Keratinocyte (primary cell): ENCODE measurements at regions not wholly inside any gene's neighbourhood (a gene's known extent, or its start where the extent isn't known, plus 50 kb on each side); places are given as distances from the start of the nearest gene placed in this dataset.

Experiments used
- DNase-seq: peaks from one replicate; pipeline ENCODE4 v3.0.0-alpha.2; 2011; ENCODE audit warnings: low read depth, missing footprints, low spot score
- FAIRE-seq: peaks from 2 replicates; lab custom pipeline; 2011; peaks lifted over from hg19 to GRCh38; lab: Jason Lieb, UNC
- H2AFZ ChIP-seq: 2 replicates; pipeline ENCODE4 v1.6.0; 2012; ENCODE audit warnings: low read length, control low read depth, inconsistent platforms; ENCODE audit not compliant: control insufficient read depth
- H3K27ac ChIP-seq: 2 replicates; pipeline ENCODE4 v1.5.1; 2011; ENCODE audit warnings: low read length; ENCODE audit not compliant: control insufficient read depth, insufficient read depth
- H3K27me3 ChIP-seq: 3 replicates; pipeline ENCODE4 v1.6.0; 2011; ENCODE audit warnings: low read length; ENCODE audit not compliant: control insufficient read depth, insufficient read depth; ENCODE audit errors: extremely low read depth
- H3K36me3 ChIP-seq, 2 experiments: 2 replicates in 1 of 2; 3 replicates in 1 of 2; pipeline ENCODE4 v1.5.1; 2011; ENCODE audit warnings: low read length in 2 of 2, mild to moderate bottlenecking in 1 of 2; ENCODE audit not compliant: control insufficient read depth in 2 of 2, insufficient read depth in 2 of 2; ENCODE audit errors: extremely low read depth in 1 of 2
- H3K4me1 ChIP-seq: 3 replicates; pipeline ENCODE4 v1.5.1; 2011; ENCODE audit warnings: low read length; ENCODE audit not compliant: control insufficient read depth, insufficient read depth; ENCODE audit errors: extremely low read depth
- H3K4me2 ChIP-seq: 3 replicates; pipeline ENCODE4 v1.6.0; 2011; ENCODE audit warnings: low read depth, low read length; ENCODE audit not compliant: control insufficient read depth, insufficient read depth; ENCODE audit errors: extremely low read depth
- H3K4me3 ChIP-seq, 3 experiments: fragments of 200-600 bp in 1 of 3; sonication (generic) in 1 of 3; 2 replicates in 2 of 3; 3 replicates in 1 of 3; pipeline ENCODE4 v1.5.1; 2011 to 2016; ENCODE audit warnings: low read length in 3 of 3, mild to moderate bottlenecking in 3 of 3, control low read depth in 2 of 3, inconsistent platforms in 1 of 3, low read depth in 1 of 3, mixed read lengths in 1 of 3, mixed run types in 1 of 3, moderate library complexity in 1 of 3; ENCODE audit not compliant: control insufficient read depth in 2 of 3, insufficient read depth in 2 of 3; ENCODE audit errors: extremely low read depth in 1 of 3
- H3K79me2 ChIP-seq: 2 replicates; pipeline ENCODE4 v1.6.0; 2012; ENCODE audit warnings: low read length; ENCODE audit not compliant: control insufficient read depth, insufficient read depth
- H3K9ac ChIP-seq: 3 replicates; pipeline ENCODE4 v1.6.0; 2011; ENCODE audit warnings: low read length; ENCODE audit not compliant: control insufficient read depth, insufficient read depth; ENCODE audit errors: extremely low read depth
- H3K9me1 ChIP-seq: 3 replicates; pipeline ENCODE4 v1.6.0; 2011; ENCODE audit warnings: low read length; ENCODE audit not compliant: control insufficient read depth, insufficient read depth; ENCODE audit errors: extremely low read depth
- H3K9me3 ChIP-seq: 2 replicates; pipeline ENCODE4 v1.5.1; 2012; ENCODE audit warnings: low read depth, low read length; ENCODE audit not compliant: control insufficient read depth
- H4K20me1 ChIP-seq: 3 replicates; pipeline ENCODE4 v1.6.0; 2011; ENCODE audit warnings: low read length; ENCODE audit not compliant: control insufficient read depth, insufficient read depth; ENCODE audit errors: extremely low read depth
- CTCF ChIP-seq, 3 experiments: IDR thresholded peaks in 1 of 3; conservative IDR thresholded peaks in 1 of 3; optimal IDR thresholded peaks in 1 of 3; 2 replicates in 2 of 3; 3 replicates in 1 of 3; pipeline versions ENCODE3 to v1.5.1; 2011; ENCODE audit warnings: low read length in 3 of 3, mild to moderate bottlenecking in 3 of 3, moderate library complexity in 2 of 3, control low read depth in 1 of 3, inconsistent platforms in 1 of 3; ENCODE audit not compliant: insufficient read depth in 2 of 3; ENCODE audit errors: extremely low read depth in 1 of 3
- EZH2 ChIP-seq: IDR thresholded peaks from one replicate; pipeline ENCODE4 v1.6.1; 2012; ENCODE audit warnings: inconsistent platforms, mild to moderate bottlenecking, low read length, moderate library complexity
- dilution Hi-C: fragments of 300-500 bp; cut with MboI; formaldehyde crosslinking; loops from one replicate; pipeline ENCODE4 v1.7.0; 2020; ENCODE audit warnings: low sequenced_read_pairs; ENCODE audit not compliant: extremely low pct_ligation_motif_present

GRCh38 chr4:161320377-161320776 lies 843.4 kb downstream of the FSTL5 start:
- H3K9me3 ChIP-seq = no peaks in the 10 kb centered on the region
- H4K20me1 ChIP-seq = no peaks in the 10 kb centered on the region
- H3K4me2 ChIP-seq = no peak overlapping the region
- FAIRE-seq (no peak), DNase-seq (no peak)
- no peak overlapping the region for H3K4me3 ChIP-seq
- no peaks in the 10 kb centered on the region for H3K36me3 ChIP-seq
- H3K9me1 ChIP-seq = no peaks in the 10 kb centered on the region
- no peak overlapping the region for H3K27ac ChIP-seq
- no peak overlapping the region for H3K9ac ChIP-seq
- peak in 2 of 3 experiments; percentile 10 to 27 for TF ChIP-seq CTCF (optimal IDR thresholded peaks at IDR 0.05 in 1 of 3, IDR thresholded peaks at IDR 0.05 in 1 of 3, conservative IDR thresholded peaks at IDR 0.05 in 1 of 3; ENCODE audit: extremely low read depth in 1 of 3, insufficient read depth in 2 of 3, low read length in 3 of 3)
- no peak for TF ChIP-seq EZH2
- no peak overlapping the region for H2AFZ ChIP-seq
- no peaks in the 10 kb centered on the region for H3K4me1 ChIP-seq
- H3K79me2 ChIP-seq = no peaks in the 10 kb centered on the region
- dilution Hi-C loops = no loop called here
- H3K27me3 ChIP-seq = no peaks in the 10 kb centered on the region

GRCh38 chr4:161317000-161317399 lies 846.8 kb downstream of the FSTL5 start:
- Histone ChIP-seq H3K9me3 (no peaks in the 10 kb centered on the region), H3K4me3 (no peak overlapping the region), H4K20me1 (no peaks in the 10 kb centered on the region), H3K79me2 (no peaks in the 10 kb centered on the region), H2AFZ (no peak overlapping the region), H3K4me1 (no peaks in the 10 kb centered on the region), H3K27ac (no peak overlapping the region), H3K36me3 (no peaks in the 10 kb centered on the region), H3K9ac (no peak overlapping the region), H3K27me3 (no peaks in the 10 kb centered on the region), H3K9me1 (no peaks in the 10 kb centered on the region), H3K4me2 (no peak overlapping the region)
- no peak for TF ChIP-seq CTCF (optimal IDR thresholded peaks at IDR 0.05 in 1 of 3, IDR thresholded peaks at IDR 0.05 in 1 of 3, conservative IDR thresholded peaks at IDR 0.05 in 1 of 3; ENCODE audit: extremely low read depth in 1 of 3, insufficient read depth in 2 of 3, low read length in 3 of 3)
- TF ChIP-seq EZH2 = no peak
- no peak for FAIRE-seq
- dilution Hi-C loops = no loop called here
- DNase-seq = no peak
